ENCODE measurements at regions not wholly inside any gene's neighbourhood (a gene's known extent, or its start where the extent isn't known, plus 50 kb on each side); places are given as distances from the start of the nearest gene placed in this dataset.

- H3K4me3 ChIP-seq (replicated peaks in 1 of 4; ENCODE audit: control extremely low read depth in 1 of 4, insufficient read depth in 1 of 4, low read depth in 3 of 4, low read length in 4 of 4) = no peak overlapping the region
- H4K20me1 ChIP-seq (ENCODE audit: control insufficient read depth, extremely low read depth, insufficient read depth, low read length) = no peaks in the 10 kb centered on the region
- TF ChIP-seq EZH2 (IDR thresholded peaks at IDR 0.05; ENCODE audit: low read length, missing control alignments) (no peak), CTCF (conservative IDR thresholded peaks at IDR 0.05 in 1 of 2, IDR thresholded peaks at IDR 0.05 in 1 of 2; ENCODE audit: low read depth in 1 of 2, low read length in 2 of 2) (no peak)
- no peaks in the 10 kb centered on the region for H3K79me2 ChIP-seq (ENCODE audit: control insufficient read depth, insufficient read depth, low read length)
- H3K36me3 ChIP-seq (ENCODE audit: control insufficient read depth, insufficient read depth, low read length) = no peaks in the 10 kb centered on the region
- H3K9me3 ChIP-seq (ENCODE audit: control insufficient read depth, insufficient read depth, low read depth, low read length) = no peaks in the 10 kb centered on the region
- no peak overlapping the region for H2AFZ ChIP-seq (ENCODE audit: low read length)
- no peaks in the 10 kb centered on the region for H3K4me1 ChIP-seq (ENCODE audit: control insufficient read depth, extremely low read depth, insufficient read depth, low read length)
- no peak overlapping the region for H3K4me2 ChIP-seq (ENCODE audit: extremely low read depth, insufficient read depth, low read length)
- no peak overlapping the region for H3K9ac ChIP-seq (ENCODE audit: insufficient read depth, low read length)
- no peaks in the 10 kb centered on the region for H3K27me3 ChIP-seq (ENCODE audit: control insufficient read depth, insufficient read depth, low read length)
- no peak overlapping the region for H3K27ac ChIP-seq (ENCODE audit: insufficient read depth, low read length)
- no peak for DNase-seq (ENCODE audit: low read depth in 2 of 2)
These were observed 165.4 kb upstream of the NDST4 start for GRCh38 chr4:115278830-115279229.

GRCh38 chr4:115275615-115276014, 162.2 kb upstream of the NDST4 start:
- DNase-seq (ENCODE audit: low read depth in 2 of 2) = no peak
- H3K4me2 ChIP-seq (ENCODE audit: extremely low read depth, insufficient read depth, low read length) = no peak overlapping the region
- H2AFZ ChIP-seq (ENCODE audit: low read length) = no peak overlapping the region
- no peak overlapping the region for H3K9ac ChIP-seq (ENCODE audit: insufficient read depth, low read length)
- no peak for TF ChIP-seq EZH2 (IDR thresholded peaks at IDR 0.05; ENCODE audit: low read length, missing control alignments)
- no peak for TF ChIP-seq CTCF (conservative IDR thresholded peaks at IDR 0.05 in 1 of 2, IDR thresholded peaks at IDR 0.05 in 1 of 2; ENCODE audit: low read depth in 1 of 2, low read length in 2 of 2)
- no peaks in the 10 kb centered on the region for H3K79me2 ChIP-seq (ENCODE audit: control insufficient read depth, insufficient read depth, low read length)
- no peaks in the 10 kb centered on the region for H3K9me3 ChIP-seq (ENCODE audit: control insufficient read depth, insufficient read depth, low read depth, low read length)
- no peaks in the 10 kb centered on the region for H3K4me1 ChIP-seq (ENCODE audit: control insufficient read depth, extremely low read depth, insufficient read depth, low read length)
- no peak overlapping the region for H3K4me3 ChIP-seq (replicated peaks in 1 of 4; ENCODE audit: control extremely low read depth in 1 of 4, insufficient read depth in 1 of 4, low read depth in 3 of 4, low read length in 4 of 4)
- no peaks in the 10 kb centered on the region for H4K20me1 ChIP-seq (ENCODE audit: control insufficient read depth, extremely low read depth, insufficient read depth, low read length)
- H3K27ac ChIP-seq (ENCODE audit: insufficient read depth, low read length) = no peak overlapping the region
- no peaks in the 10 kb centered on the region for H3K27me3 ChIP-seq (ENCODE audit: control insufficient read depth, insufficient read depth, low read length)
- H3K36me3 ChIP-seq (ENCODE audit: control insufficient read depth, insufficient read depth, low read length) = no peaks in the 10 kb centered on the region

GRCh38 chr4:115274545-115274944, 161.1 kb upstream of the NDST4 start:
- Histone ChIP-seq H3K27me3 (ENCODE audit: control insufficient read depth, insufficient read depth, low read length) (no peaks in the 10 kb centered on the region), H4K20me1 (ENCODE audit: control insufficient read depth, extremely low read depth, insufficient read depth, low read length) (no peaks in the 10 kb centered on the region), H3K27ac (ENCODE audit: insufficient read depth, low read length) (no peak overlapping the region), H2AFZ (ENCODE audit: low read length) (no peak overlapping the region), H3K36me3 (ENCODE audit: control insufficient read depth, insufficient read depth, low read length) (no peaks in the 10 kb centered on the region), H3K4me3 (replicated peaks in 1 of 4; ENCODE audit: control extremely low read depth in 1 of 4, insufficient read depth in 1 of 4, low read depth in 3 of 4, low read length in 4 of 4) (no peak overlapping the region), H3K9ac (ENCODE audit: insufficient read depth, low read length) (no peak overlapping the region), H3K4me1 (ENCODE audit: control insufficient read depth, extremely low read depth, insufficient read depth, low read length) (no peaks in the 10 kb centered on the region), H3K4me2 (ENCODE audit: extremely low read depth, insufficient read depth, low read length) (no peak overlapping the region), H3K9me3 (ENCODE audit: control insufficient read depth, insufficient read depth, low read depth, low read length) (no peaks in the 10 kb centered on the region), H3K79me2 (ENCODE audit: control insufficient read depth, insufficient read depth, low read length) (no peaks in the 10 kb centered on the region)
- TF ChIP-seq EZH2 (IDR thresholded peaks at IDR 0.05; ENCODE audit: low read length, missing control alignments) (no peak), CTCF (conservative IDR thresholded peaks at IDR 0.05 in 1 of 2, IDR thresholded peaks at IDR 0.05 in 1 of 2; ENCODE audit: low read depth in 1 of 2, low read length in 2 of 2) (no peak)
- DNase-seq (ENCODE audit: low read depth in 2 of 2) = no peak
